Lower leg skin (tissue), 3 donors: ENCODE measurements at regions not wholly inside any gene's neighbourhood (a gene's known extent, or its start where the extent isn't known, plus 50 kb on each side); places are given as distances from the start of the nearest gene placed in this dataset.

Source experiments
- CTCF ChIP-seq, 3 donors: fragments of 450-650 bp; IDR thresholded peaks; one replicate each; pipeline ENCODE4 v1.5.1; 2016; ENCODE audit warnings: antibody characterized with exemption in 3 of 3, mild to moderate bottlenecking in 3 of 3, moderate library complexity in 2 of 3
- POLR2A ChIP-seq, 2 donors: fragments of 450-650 bp; IDR thresholded peaks; one replicate each; pipeline ENCODE4 v1.6.1; 2016 to 2017; ENCODE audit warnings: antibody characterized with exemption in 2 of 2, mild to moderate bottlenecking in 1 of 2, moderate library complexity in 1 of 2

DNA sequence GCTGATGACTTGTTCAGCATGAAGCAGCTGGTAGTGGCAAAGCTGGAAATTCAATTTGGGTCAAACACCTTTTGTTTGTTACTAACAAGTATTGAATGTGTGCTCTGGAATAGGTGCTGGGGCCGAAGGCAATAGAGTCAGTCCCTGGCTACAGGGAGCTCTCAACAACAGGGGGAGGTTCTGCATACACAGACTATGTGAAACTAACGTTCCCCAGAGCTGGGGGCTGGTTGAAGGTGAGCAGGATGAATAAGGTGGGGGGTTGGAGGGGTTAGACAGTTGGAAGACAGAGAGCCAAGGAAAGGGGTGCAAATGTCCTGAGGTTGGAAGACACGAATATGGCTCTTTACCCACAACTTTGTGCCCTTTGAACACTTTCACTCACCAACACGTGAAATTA lies 84.1 kb upstream of the PLPP4 start:
- no peak for TF ChIP-seq CTCF (IDR thresholded peaks at IDR 0.05)
- TF ChIP-seq POLR2A (IDR thresholded peaks at IDR 0.05): no peak
